ENCODE measurements at regions not wholly inside any gene's neighbourhood (a gene's known extent, or its start where the extent isn't known, plus 50 kb on each side); places are given as distances from the start of the nearest gene placed in this dataset.

DNA sequence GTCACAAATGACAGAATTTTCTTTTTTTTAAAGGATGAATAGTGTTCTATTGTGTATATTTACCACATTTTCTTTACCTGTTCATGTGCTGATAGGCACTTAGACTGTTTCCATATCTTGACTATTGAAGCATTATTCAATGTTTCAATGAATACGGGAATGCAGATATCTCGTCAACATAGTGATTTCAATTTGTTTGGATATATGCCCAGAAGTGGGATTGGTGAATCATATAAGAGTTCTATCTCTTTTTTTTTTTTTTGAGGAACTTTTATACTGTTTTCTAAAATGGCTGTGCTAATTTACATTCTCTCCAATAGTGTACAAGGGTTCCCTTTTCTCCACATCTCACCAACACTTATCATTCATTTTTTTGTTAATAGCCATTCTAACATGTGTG lies 97.9 kb upstream of the FAR2 start:
- TF ChIP-seq, protein P1, sequence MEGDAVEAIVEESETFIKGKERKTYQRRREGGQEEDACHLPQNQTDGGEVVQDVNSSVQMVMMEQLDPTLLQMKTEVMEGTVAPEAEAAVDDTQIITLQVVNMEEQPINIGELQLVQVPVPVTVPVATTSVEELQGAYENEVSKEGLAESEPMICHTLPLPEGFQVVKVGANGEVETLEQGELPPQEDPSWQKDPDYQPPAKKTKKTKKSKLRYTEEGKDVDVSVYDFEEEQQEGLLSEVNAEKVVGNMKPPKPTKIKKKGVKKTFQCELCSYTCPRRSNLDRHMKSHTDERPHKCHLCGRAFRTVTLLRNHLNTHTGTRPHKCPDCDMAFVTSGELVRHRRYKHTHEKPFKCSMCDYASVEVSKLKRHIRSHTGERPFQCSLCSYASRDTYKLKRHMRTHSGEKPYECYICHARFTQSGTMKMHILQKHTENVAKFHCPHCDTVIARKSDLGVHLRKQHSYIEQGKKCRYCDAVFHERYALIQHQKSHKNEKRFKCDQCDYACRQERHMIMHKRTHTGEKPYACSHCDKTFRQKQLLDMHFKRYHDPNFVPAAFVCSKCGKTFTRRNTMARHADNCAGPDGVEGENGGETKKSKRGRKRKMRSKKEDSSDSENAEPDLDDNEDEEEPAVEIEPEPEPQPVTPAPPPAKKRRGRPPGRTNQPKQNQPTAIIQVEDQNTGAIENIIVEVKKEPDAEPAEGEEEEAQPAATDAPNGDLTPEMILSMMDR (IDR thresholded peaks at IDR 0.05; ENCODE audit: borderline replicate concordance, extremely low read depth, low read length, poor library complexity, severe bottlenecking) = no peak
- TF ChIP-seq EZH2 (IDR thresholded peaks at IDR 0.05; ENCODE audit: borderline replicate concordance, low read depth, low read length, severe bottlenecking) = no peak
